ENCODE measurements at regions not wholly inside any gene's neighbourhood (a gene's known extent, or its start where the extent isn't known, plus 50 kb on each side); places are given as distances from the start of the nearest gene placed in this dataset.

DNA sequence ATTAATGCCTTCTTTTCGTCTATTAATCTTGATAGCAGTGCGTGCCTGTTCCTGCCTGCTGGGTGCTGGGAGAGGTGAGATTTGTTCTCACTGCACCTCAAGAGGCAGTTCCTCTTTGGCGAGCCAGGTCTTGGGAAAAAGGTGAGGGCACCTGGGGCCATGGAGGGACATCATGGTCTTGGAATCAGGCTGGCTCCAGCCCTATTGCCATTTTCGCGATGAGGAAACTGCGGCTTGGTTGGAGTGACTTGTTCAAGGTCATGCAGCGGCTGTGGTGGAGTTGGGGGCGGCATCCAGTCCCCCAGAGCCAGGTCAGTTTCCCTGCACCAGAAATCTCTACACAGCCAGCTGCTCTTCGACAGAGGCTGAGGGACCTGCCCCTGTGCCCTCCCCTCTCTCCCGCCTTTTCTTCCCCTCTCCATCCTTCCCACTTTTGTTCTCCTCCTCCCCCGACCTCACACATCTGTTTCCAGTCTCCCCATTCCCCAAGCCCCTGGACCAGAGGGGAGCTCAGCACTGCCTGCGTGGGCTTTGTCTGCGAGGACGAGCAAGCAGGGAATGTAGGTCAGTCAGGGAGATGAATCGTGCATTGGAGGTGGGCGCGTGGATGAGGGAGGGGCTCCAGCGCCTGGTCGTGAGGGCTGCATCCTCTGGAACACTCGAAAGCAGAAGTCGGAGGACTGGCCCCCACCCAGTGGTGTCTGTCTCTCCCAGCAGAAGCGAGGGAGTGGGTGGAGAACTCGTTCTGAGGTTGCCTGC lies 135.1 kb downstream of the ACTL8 start:
- TF ChIP-seq, protein P1, sequence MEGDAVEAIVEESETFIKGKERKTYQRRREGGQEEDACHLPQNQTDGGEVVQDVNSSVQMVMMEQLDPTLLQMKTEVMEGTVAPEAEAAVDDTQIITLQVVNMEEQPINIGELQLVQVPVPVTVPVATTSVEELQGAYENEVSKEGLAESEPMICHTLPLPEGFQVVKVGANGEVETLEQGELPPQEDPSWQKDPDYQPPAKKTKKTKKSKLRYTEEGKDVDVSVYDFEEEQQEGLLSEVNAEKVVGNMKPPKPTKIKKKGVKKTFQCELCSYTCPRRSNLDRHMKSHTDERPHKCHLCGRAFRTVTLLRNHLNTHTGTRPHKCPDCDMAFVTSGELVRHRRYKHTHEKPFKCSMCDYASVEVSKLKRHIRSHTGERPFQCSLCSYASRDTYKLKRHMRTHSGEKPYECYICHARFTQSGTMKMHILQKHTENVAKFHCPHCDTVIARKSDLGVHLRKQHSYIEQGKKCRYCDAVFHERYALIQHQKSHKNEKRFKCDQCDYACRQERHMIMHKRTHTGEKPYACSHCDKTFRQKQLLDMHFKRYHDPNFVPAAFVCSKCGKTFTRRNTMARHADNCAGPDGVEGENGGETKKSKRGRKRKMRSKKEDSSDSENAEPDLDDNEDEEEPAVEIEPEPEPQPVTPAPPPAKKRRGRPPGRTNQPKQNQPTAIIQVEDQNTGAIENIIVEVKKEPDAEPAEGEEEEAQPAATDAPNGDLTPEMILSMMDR (IDR thresholded peaks at IDR 0.05), result no peak
- TF ChIP-seq POLR2A (IDR thresholded peaks at IDR 0.05), result no peak
